D721Med (cell line): ENCODE measurements at regions not wholly inside any gene's neighbourhood (a gene's known extent, or its start where the extent isn't known, plus 50 kb on each side); places are given as distances from the start of the nearest gene placed in this dataset.

Experiments
- DNase-seq: peaks from one replicate; pipeline ENCODE4 v3.0.0; 2011; ENCODE audit warnings: low spot score; ENCODE audit not compliant: insufficient read length
- FAIRE-seq: peaks from 2 replicates; lab custom pipeline; 2011; peaks lifted over from hg19 to GRCh38; lab: Jason Lieb, UNC
- CTCF ChIP-seq: IDR thresholded peaks from 2 replicates; pipeline ENCODE4 v1.5.1; 2012; ENCODE audit warnings: mild to moderate bottlenecking, control low read depth; ENCODE audit not compliant: insufficient read depth; ENCODE audit errors: missing control alignments

- FAIRE-seq: no peak
Measured at GRCh38 chr3:24917908-24918307, 423.3 kb upstream of the THRB start.

GRCh38 chr3:24923570-24923969 is 428.9 kb upstream of the THRB start:
- TF ChIP-seq CTCF: no peak
- DNase-seq (no peak), FAIRE-seq (peak; percentile 25)

More at GRCh38 chr3:24917908-24918307, 423.3 kb upstream of the THRB start:
- no peak for DNase-seq
- no peak for TF ChIP-seq CTCF

- TF ChIP-seq CTCF: no peak
- FAIRE-seq (no peak), DNase-seq (no peak)
Measured at GRCh38 chr3:24929521-24929920, 434.9 kb upstream of the THRB start.

GRCh38 chr3:24933401-24933800 is 438.8 kb upstream of the THRB start:
- FAIRE-seq (no peak), DNase-seq (no peak)
- TF ChIP-seq CTCF: no peak

GRCh38 chr3:24936574-24936973 is 441.9 kb upstream of the THRB start:
- no peak for TF ChIP-seq CTCF
- DNase-seq (no peak), FAIRE-seq (no peak)

GRCh38 chr3:24937228-24937627 is 442.6 kb upstream of the THRB start:
- DNase-seq (no peak), FAIRE-seq (no peak)
- TF ChIP-seq CTCF: no peak

- TF ChIP-seq CTCF: no peak
- DNase-seq (no peak), FAIRE-seq (no peak)
Measured at GRCh38 chr3:24937780-24938179, 443.1 kb upstream of the THRB start.
